ENCODE measurements at regions not wholly inside any gene's neighbourhood (a gene's known extent, or its start where the extent isn't known, plus 50 kb on each side); places are given as distances from the start of the nearest gene placed in this dataset.

GRCh38 chr6:165742047-165742446 is 79.0 kb upstream of the PDE10A start:
- DNase-seq, result no peak

GRCh38 chr6:165737396-165737795 is 74.4 kb upstream of the PDE10A start:
- DNase-seq, result no peak

DNA sequence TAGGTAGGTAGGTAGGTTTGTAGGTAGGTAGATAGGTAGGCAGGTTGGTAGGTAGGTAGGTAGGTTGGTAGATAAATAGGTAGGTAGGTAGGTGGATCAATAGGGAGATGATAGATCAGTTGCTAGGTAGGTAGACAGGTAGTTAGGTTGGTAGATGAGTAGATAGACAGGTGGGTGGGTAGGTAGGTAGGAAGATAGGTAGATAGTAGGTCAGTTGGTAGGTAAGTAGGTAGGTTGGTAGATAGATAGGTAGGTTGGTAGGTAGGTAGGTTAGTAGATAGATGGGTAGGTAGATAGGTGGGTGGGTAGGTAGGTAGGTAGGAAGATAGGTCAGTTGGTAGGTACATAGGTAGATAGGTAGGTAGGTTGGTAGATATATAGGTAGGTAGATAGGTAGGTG is 72.0 kb upstream of the PDE10A start:
- DNase-seq, result no peak

- no peak for DNase-seq
Observed at GRCh38 chr6:165733489-165733791, 70.4 kb upstream of the PDE10A start.

- DNase-seq, result no peak
Observed at GRCh38 chr6:165732696-165733488, 69.9 kb upstream of the PDE10A start.

- no peak for DNase-seq
Observed at GRCh38 chr6:165729307-165729936, 66.4 kb upstream of the PDE10A start.

DNA sequence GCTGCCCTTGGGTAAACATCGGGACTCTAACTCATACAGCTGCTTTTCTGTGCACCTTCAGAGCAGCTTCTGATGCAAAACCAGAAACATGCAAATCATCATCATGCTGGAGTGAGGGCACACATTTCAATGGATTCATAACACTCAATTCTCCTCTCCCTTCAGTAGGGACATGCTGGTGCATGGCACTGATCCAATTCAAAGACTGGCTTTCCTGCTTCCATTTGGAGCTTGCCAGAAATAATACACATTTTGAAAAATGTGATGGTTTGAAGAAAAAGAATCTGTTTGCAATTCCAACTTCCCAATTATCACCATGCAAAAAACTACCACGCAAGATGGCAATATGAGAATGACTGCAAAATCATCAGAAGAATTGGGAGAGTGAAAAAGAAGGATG is 65.2 kb upstream of the PDE10A start:
- DNase-seq, result no peak

DNA sequence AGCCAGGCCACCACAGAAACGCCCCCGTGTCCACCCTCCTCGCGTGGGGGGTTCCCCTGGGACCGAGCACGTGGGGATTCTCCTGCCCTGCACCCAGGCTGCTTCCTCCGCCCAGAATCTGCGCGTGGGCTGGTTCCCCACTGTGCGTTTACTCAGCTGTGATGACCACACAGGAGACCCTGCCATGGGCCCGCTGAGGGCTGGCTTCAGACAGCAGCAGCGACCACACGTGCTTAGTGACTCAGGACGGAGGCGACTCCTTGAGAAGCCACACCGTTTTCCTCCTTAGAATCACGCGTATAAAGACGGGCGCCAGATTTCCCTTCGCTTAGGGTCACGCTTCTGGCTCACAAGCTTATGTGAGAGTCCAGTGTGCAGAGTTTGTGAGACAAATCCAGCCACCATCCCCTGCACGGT is 63.9 kb upstream of the PDE10A start:
- no peak for DNase-seq

DNA sequence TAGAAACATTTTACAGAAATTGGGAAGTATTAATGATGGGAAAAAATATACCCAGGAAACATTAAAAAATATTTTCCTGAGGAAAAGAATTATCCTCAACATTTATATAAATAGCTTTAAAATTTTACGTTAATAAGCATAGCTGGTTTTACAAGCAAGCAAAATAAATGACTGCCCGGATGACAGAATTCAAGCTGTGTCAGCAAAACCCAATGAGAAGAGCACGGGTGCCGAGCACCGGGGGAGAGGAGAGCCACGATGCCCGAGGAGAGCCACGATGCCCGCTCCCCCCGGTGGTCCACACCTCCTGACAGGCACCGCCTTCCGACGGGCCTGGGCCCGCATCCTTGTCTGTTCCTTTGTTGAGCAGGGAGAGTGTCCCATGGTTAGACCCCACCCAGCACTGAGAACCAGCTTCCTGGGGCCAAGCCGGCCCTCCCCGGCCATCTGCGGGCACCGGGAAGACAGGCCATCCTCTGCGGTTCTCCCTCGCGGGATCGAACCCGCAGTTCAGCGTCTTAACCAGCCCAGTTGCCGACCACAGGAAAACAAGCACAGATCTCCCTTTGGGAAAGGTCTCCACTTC is 63.3 kb upstream of the PDE10A start:
- no peak for DNase-seq

GRCh38 chr6:165725201-165725600 is 62.2 kb upstream of the PDE10A start:
- DNase-seq, result no peak

DNA sequence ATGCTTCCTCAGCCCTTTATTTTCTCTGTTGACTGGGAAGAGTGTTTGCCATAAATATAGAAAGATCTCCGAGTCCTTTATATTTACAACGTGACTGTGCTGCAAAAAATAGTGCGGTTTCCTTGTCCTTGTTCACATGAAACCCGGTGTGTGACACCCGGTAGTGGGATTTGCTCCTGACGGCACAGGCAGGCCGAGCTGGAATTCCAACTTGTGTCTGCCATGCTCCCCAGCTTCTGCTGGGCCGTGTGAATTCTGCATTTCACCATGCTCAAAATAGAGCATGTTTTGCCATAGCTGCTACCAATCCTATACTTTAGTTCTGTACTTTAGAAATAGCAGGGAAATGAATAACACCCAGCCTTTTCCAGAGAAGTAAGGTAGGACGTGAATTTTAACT is 60.3 kb upstream of the PDE10A start:
- no peak for DNase-seq

- no peak for DNase-seq
Observed at GRCh38 chr6:165722022-165722421, 59.0 kb upstream of the PDE10A start.

DNA sequence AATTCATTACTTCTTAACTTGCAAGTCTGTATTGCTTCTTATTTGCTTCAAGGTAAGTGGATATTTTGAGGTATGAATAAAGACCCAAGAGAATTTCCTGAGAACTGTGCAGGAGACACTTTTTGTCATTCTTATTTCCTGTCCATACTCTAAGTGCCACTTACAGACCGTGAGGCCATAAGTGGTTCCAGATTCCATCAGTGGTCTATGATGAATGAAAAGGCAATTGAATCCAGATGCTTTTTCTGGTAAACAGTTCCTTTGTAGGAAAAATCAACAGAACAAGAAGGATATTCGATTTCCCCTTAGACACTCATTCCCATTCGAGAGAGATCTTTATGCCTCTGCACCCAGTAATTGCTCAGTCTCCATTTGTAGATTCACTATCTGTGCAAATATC is 58.3 kb upstream of the PDE10A start:
- no peak for DNase-seq

GRCh38 chr6:165718491-165718891 is 55.5 kb upstream of the PDE10A start:
- no peak for DNase-seq

GRCh38 chr6:165717732-165718465 is 54.9 kb upstream of the PDE10A start:
- no peak for DNase-seq

- DNase-seq, result no peak
Observed at GRCh38 chr6:165716886-165717285, 53.8 kb upstream of the PDE10A start.

- no peak for DNase-seq
Observed at GRCh38 chr6:165715428-165715827, 52.4 kb upstream of the PDE10A start.

GRCh38 chr6:165714907-165715306 is 51.9 kb upstream of the PDE10A start:
- DNase-seq, result no peak

GRCh38 chr6:165713845-165714466 is 50.9 kb upstream of the PDE10A start:
- no peak for DNase-seq
